ENCODE measurements at regions not wholly inside any gene's neighbourhood (a gene's known extent, or its start where the extent isn't known, plus 50 kb on each side); places are given as distances from the start of the nearest gene placed in this dataset.

DNA sequence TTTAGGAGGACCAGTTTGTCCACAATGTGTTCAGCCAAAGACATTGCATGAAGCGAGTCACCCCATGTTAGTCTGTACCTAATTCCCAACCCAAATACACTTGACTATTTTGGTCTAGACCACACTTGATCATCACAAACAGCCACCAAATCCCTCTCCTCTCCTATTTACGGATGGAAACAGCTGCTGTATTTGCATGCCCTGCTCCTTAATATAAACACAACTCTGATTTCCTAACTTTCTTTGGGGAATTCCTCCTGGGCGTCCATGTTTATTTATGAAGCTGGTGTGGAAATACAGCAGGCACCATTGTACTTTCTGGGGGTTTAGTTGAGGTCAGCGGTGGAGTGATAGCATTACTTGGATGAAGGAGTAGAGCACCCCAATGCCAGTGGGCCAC is 235.2 kb downstream of the TLE3 start:
- DNase-seq (ENCODE audit: low read depth): no peak
- no peak for TF ChIP-seq CTCF (conservative IDR thresholded peaks at IDR 0.05; ENCODE audit: control insufficient read depth, insufficient read depth, low read depth, low read length)
- no peak overlapping the region for H3K4me3 ChIP-seq (ENCODE audit: control insufficient read depth, low read depth, low read length)

- TF ChIP-seq CTCF (conservative IDR thresholded peaks at IDR 0.05; ENCODE audit: control insufficient read depth, insufficient read depth, low read depth, low read length): no peak
- no peak overlapping the region for H3K4me3 ChIP-seq (ENCODE audit: control insufficient read depth, low read depth, low read length)
- DNase-seq (ENCODE audit: low read depth): no peak
Measured at GRCh38 chr15:69863446-69863845, 234.3 kb downstream of the TLE3 start.

- TF ChIP-seq CTCF (conservative IDR thresholded peaks at IDR 0.05; ENCODE audit: control insufficient read depth, insufficient read depth, low read depth, low read length): no peak
- no peak overlapping the region for H3K4me3 ChIP-seq (ENCODE audit: control insufficient read depth, low read depth, low read length)
- DNase-seq (ENCODE audit: low read depth): no peak
Measured at GRCh38 chr15:69865369-69865768, 232.3 kb downstream of the TLE3 start.

GRCh38 chr15:69868756-69869155 is 229.0 kb downstream of the TLE3 start:
- TF ChIP-seq CTCF (conservative IDR thresholded peaks at IDR 0.05; ENCODE audit: control insufficient read depth, insufficient read depth, low read depth, low read length): no peak
- no peak for DNase-seq (ENCODE audit: low read depth)
- no peak overlapping the region for H3K4me3 ChIP-seq (ENCODE audit: control insufficient read depth, low read depth, low read length)

- no peak overlapping the region for H3K4me3 ChIP-seq (ENCODE audit: control insufficient read depth, low read depth, low read length)
- TF ChIP-seq CTCF (conservative IDR thresholded peaks at IDR 0.05; ENCODE audit: control insufficient read depth, insufficient read depth, low read depth, low read length): no peak
- DNase-seq (ENCODE audit: low read depth): no peak
Measured at GRCh38 chr15:69869291-69869690, 228.4 kb downstream of the TLE3 start.

DNA sequence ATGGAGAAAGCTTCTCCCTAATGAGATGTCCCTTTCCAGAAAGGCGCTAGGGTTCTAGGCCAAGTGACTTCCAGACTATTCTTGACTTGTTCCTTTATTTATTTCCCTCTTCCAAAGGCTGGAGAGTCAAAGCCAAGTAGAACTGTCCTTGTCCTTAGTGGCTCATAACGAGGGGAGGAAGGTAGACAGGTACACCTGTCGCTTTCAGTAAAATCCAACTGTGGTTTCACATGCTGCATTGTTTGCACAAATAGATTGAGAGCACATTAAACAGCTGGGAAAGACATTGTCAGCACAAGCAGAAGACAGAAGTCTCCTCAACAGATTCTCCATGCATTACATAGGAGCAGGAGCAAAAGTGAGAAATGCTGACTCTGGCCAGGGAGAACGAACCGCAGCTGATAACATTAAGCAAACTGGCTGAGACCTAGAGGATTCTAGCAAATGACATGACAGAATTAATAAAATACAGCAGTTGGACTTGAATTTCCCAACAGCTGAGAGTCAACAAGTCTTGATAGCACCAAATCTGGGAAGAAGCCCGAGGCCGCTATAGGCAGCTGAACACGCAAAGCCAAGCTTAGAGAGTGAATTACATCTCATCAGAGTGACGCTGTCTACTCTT is 227.7 kb downstream of the TLE3 start:
- DNase-seq (ENCODE audit: low read depth): no peak
- no peak for TF ChIP-seq CTCF (conservative IDR thresholded peaks at IDR 0.05; ENCODE audit: control insufficient read depth, insufficient read depth, low read depth, low read length)
- no peak overlapping the region for H3K4me3 ChIP-seq (ENCODE audit: control insufficient read depth, low read depth, low read length)

Measured in fibroblast of mammary gland (primary cell).